SKM-1 (cell line): ENCODE measurements at regions not wholly inside any gene's neighbourhood (a gene's known extent, or its start where the extent isn't known, plus 50 kb on each side); places are given as distances from the start of the nearest gene placed in this dataset.

ENCODE experiments used
- DNase-seq: peaks from one replicate; lab custom pipeline; 2025; ENCODE audit not compliant: unreplicated experiment; lab: John Stamatoyannopoulos, UW

- DNase-seq, result no peak
Observed at GRCh38 chr10:123518765-123519164, 147.4 kb upstream of the GPR26 start.

- no peak for DNase-seq
Observed at GRCh38 chr10:123519861-123520260, 146.3 kb upstream of the GPR26 start.

- no peak for DNase-seq
Observed at GRCh38 chr10:123521076-123521475, 145.1 kb upstream of the GPR26 start.

GRCh38 chr10:123521556-123521955, 144.6 kb upstream of the GPR26 start:
- no peak for DNase-seq

GRCh38 chr10:123522702-123523312, 143.3 kb upstream of the GPR26 start:
- DNase-seq, result no peak

GRCh38 chr10:123523833-123524232, 142.3 kb upstream of the GPR26 start:
- DNase-seq, result no peak

GRCh38 chr10:123526356-123527064, 139.6 kb upstream of the GPR26 start:
- DNase-seq, result peak; percentile 8

- DNase-seq, result no peak
Observed at GRCh38 chr10:123527151-123527550, 139.0 kb upstream of the GPR26 start.

GRCh38 chr10:123529146-123529760, 136.9 kb upstream of the GPR26 start:
- no peak for DNase-seq

- no peak for DNase-seq
Observed at GRCh38 chr10:123530166-123530870, 135.8 kb upstream of the GPR26 start.

GRCh38 chr10:123535386-123535785, 130.8 kb upstream of the GPR26 start:
- no peak for DNase-seq

GRCh38 chr10:123536176-123536845, 129.8 kb upstream of the GPR26 start:
- DNase-seq, result no peak

- DNase-seq, result no peak
Observed at GRCh38 chr10:123537188-123537961, 128.8 kb upstream of the GPR26 start.

- no peak for DNase-seq
Observed at GRCh38 chr10:123538401-123539320, 127.5 kb upstream of the GPR26 start.

- DNase-seq, result no peak
Observed at GRCh38 chr10:123544986-123545385, 121.2 kb upstream of the GPR26 start.

GRCh38 chr10:123548770-123549169, 117.4 kb upstream of the GPR26 start:
- no peak for DNase-seq

- DNase-seq, result no peak
Observed at GRCh38 chr10:123549761-123550454, 116.2 kb upstream of the GPR26 start.

- no peak for DNase-seq
Observed at GRCh38 chr10:123550675-123551096, 115.5 kb upstream of the GPR26 start.

GRCh38 chr10:123551259-123551658, 114.9 kb upstream of the GPR26 start:
- DNase-seq, result no peak
